Endodermal cell (in vitro differentiated cells): ENCODE measurements at regions not wholly inside any gene's neighbourhood (a gene's known extent, or its start where the extent isn't known, plus 50 kb on each side); places are given as distances from the start of the nearest gene placed in this dataset.
"Not testable (repeated sequence)": the region's sequence is repeated elsewhere in the genome, so short reads cannot be mapped to it uniquely, and the experiment has no call there.

ENCODE experiments used
- DNase-seq: peaks from one replicate; pipeline ENCODE4 v3.0.0-alpha.2; 2017
- H3K27ac ChIP-seq: 2 replicates; pipeline ENCODE4 v1.5.1; 2013; ENCODE audit warnings: mild to moderate bottlenecking, low read depth, low read length, moderate library complexity
- H3K27me3 ChIP-seq: 2 replicates; pipeline ENCODE4 v1.6.1; 2013; ENCODE audit warnings: mild to moderate bottlenecking, low read length, moderate library complexity; ENCODE audit not compliant: insufficient read depth, control insufficient read depth, poor library complexity, severe bottlenecking
- H3K36me3 ChIP-seq: 2 replicates; pipeline ENCODE4 v1.7.0; 2013; ENCODE audit warnings: mild to moderate bottlenecking, low read length, moderate library complexity; ENCODE audit not compliant: control insufficient read depth, insufficient read depth
- H3K4me1 ChIP-seq: one replicate; pipeline ENCODE4 v1.7.0; 2013; ENCODE audit warnings: low read length; ENCODE audit not compliant: control insufficient read depth, insufficient read depth
- H3K4me3 ChIP-seq: 2 replicates; pipeline ENCODE4 v1.5.1; 2013; ENCODE audit warnings: mild to moderate bottlenecking, low read length, moderate library complexity
- H3K9ac ChIP-seq: 2 replicates; pipeline ENCODE4 v1.6.1; 2013; ENCODE audit warnings: mild to moderate bottlenecking, low read length, moderate library complexity; ENCODE audit not compliant: poor library complexity, severe bottlenecking; ENCODE audit errors: extremely low read depth
- H3K9me3 ChIP-seq: 2 replicates; pipeline ENCODE4 v1.6.1; 2013; ENCODE audit warnings: mild to moderate bottlenecking, low read length, moderate library complexity; ENCODE audit not compliant: control insufficient read depth
- H3K27ac Mint-ChIP-seq: 2 replicates; pipeline ENCODE4 v1.8.0; 2020; ENCODE audit warnings: mixed read lengths
- H3K27me3 Mint-ChIP-seq: 2 replicates; pipeline ENCODE4 v1.8.0; 2021; ENCODE audit warnings: mild to moderate bottlenecking, mixed read lengths; ENCODE audit not compliant: insufficient read depth
- H3K36me3 Mint-ChIP-seq: 2 replicates; pipeline ENCODE4 v1.8.0; 2020; ENCODE audit warnings: low read depth, mixed read lengths
- H3K4me1 Mint-ChIP-seq: 2 replicates; pipeline ENCODE4 v1.8.0; 2020; ENCODE audit warnings: mixed read lengths
- H3K4me3 Mint-ChIP-seq: 2 replicates; pipeline ENCODE4 v1.8.0; 2020; ENCODE audit warnings: mild to moderate bottlenecking, moderate library complexity, mixed read lengths
- H3K9me3 Mint-ChIP-seq: 2 replicates; pipeline ENCODE4 v1.8.0; 2020; ENCODE audit warnings: mild to moderate bottlenecking, mixed read lengths
- WGBS, 2 experiments: methylation state at CpG; one replicate each; pipeline versions ENCODE4 v1.1.5 to v1.1.7; 2013; ENCODE audit warnings: missing lambda C conversion rate in 2 of 2, mixed read lengths in 1 of 2; ENCODE audit not compliant: insufficient coverage in 1 of 2, insufficient read length in 1 of 2; 5-methylcytosine and 5-hydroxymethylcytosine counted together
- TF ChIP-seq, protein P1 (sequence below): fragments of 200-600 bp; sonication (generic); conservative IDR thresholded peaks from 2 replicates; pipeline ENCODE4 v1.5.0; 2021; ENCODE audit warnings: antibody characterized with exemption, mild to moderate bottlenecking

DNA sequence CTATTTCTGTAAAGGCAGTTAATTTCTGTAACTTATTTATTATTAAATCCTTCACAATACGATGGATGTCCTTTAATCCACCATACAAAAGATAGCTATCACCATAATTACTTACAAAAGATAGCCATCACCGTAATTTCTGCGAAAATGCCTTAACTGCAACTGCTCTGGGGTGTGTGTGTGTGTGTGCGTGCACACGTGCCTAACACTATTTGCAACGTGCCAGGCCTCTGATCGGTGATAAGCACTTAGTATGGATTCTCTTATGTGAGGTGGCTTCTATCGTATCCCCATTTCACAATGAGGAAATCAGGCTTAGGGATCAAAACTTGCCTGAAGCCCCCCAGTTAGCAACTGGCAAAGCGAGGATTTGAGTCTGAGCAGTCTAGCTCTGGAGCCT lies 67.1 kb upstream of the RBM24 start:
- Histone ChIP-seq H3K4me3 (no peak overlapping the region), H3K27me3 (no peaks in the 10 kb centered on the region), H3K4me1 (no peaks in the 10 kb centered on the region), H3K9me3 (no peaks in the 10 kb centered on the region), H3K9ac (no peak overlapping the region), H3K36me3 (no peaks in the 10 kb centered on the region), H3K27ac (no peak overlapping the region)
- TF ChIP-seq, protein P1, sequence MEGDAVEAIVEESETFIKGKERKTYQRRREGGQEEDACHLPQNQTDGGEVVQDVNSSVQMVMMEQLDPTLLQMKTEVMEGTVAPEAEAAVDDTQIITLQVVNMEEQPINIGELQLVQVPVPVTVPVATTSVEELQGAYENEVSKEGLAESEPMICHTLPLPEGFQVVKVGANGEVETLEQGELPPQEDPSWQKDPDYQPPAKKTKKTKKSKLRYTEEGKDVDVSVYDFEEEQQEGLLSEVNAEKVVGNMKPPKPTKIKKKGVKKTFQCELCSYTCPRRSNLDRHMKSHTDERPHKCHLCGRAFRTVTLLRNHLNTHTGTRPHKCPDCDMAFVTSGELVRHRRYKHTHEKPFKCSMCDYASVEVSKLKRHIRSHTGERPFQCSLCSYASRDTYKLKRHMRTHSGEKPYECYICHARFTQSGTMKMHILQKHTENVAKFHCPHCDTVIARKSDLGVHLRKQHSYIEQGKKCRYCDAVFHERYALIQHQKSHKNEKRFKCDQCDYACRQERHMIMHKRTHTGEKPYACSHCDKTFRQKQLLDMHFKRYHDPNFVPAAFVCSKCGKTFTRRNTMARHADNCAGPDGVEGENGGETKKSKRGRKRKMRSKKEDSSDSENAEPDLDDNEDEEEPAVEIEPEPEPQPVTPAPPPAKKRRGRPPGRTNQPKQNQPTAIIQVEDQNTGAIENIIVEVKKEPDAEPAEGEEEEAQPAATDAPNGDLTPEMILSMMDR, result no peak
- no peaks in the 10 kb centered on the region for H3K27me3 Mint-ChIP-seq
- whole genome bisulfite sequencing, 2 experiments, result 93 to 95% methylated on average over 8 to 9 of the region's 9 CpGs
- H3K27ac Mint-ChIP-seq, result no peak overlapping the region
- peaks cover 5% of the 10 kb centered on the region for H3K4me1 Mint-ChIP-seq
- H3K36me3 Mint-ChIP-seq, result no peaks in the 10 kb centered on the region
- no peak for DNase-seq
- no peak overlapping the region for H3K4me3 Mint-ChIP-seq
- H3K9me3 Mint-ChIP-seq, result peaks cover 34% of the 10 kb centered on the region

DNA sequence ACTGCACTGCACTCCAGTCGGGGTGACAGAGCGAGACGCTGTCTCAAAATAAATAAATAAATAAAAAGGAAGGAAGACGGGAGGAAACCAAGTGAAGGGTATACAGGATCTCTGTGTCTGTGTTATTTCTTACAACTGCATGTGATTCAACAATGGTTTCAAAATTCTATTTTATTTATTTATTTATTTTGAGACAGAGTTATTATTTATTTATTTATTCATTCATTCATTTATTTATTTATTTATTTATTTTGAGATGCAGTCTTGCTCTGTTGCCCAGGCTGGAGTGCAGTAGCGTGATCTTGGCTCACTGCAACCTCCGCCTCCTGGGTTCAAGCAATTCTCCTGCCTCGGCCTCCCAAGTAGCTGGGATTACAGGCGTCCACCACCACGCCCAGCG lies 64.2 kb upstream of the RBM24 start:
- not testable (repeated sequence) for H3K9ac ChIP-seq, H3K4me1 ChIP-seq, H3K36me3 Mint-ChIP-seq, H3K27ac ChIP-seq, H3K4me3 ChIP-seq, H3K9me3 ChIP-seq, H3K36me3 ChIP-seq, DNase-seq, H3K27me3 Mint-ChIP-seq, H3K27ac Mint-ChIP-seq, H3K27me3 ChIP-seq, H3K4me3 Mint-ChIP-seq
- WGBS, 2 experiments, result 92 to 93% methylated on average over 5 to 10 of the region's 10 CpGs
- Mint-ChIP-seq H3K4me1 (peaks cover 17% of the 10 kb centered on the region), H3K9me3 (peaks cover 22% of the 10 kb centered on the region)

DNA sequence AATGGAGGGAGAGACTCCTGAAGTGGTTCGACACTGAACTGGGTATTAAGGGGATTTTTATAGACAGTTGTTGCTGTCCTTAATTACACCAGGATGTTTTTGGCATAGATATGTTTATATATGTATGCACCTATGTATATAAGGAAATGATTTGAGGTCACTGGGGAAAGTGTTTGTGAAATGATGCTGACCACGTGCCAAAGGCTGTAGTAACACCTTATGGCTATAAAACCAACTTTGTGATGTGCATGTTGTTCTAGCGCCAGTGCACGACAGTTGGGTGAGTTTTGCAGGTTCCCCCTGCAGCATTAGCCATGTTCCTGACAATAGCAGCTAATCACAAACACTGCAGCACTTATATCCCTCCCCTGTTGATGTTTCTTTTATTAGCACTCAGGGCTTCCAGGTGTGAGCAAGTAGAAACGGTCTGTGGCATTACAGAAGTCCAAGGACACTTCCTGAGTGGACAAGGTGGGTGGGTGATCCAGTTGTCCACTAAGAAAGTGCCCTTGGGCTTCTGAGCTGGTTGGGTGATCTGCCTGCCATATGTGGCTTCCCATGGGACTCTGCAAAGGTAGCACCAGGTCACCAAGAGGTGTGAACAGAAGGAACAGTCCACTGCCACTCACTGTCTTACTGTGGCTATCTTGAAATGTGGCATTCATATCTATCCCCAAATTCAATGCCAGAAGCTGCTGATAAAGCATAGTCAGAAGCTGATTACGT lies 63.0 kb upstream of the RBM24 start:
- no peak overlapping the region for H3K27ac ChIP-seq

More for the DNA sequence above, 63.0 kb upstream of the RBM24 start:
- Histone ChIP-seq H3K36me3 (no peaks in the 10 kb centered on the region), H3K4me3 (no peak overlapping the region), H3K9me3 (no peaks in the 10 kb centered on the region), H3K9ac (no peak overlapping the region), H3K4me1 (peaks cover 6% of the 10 kb centered on the region), H3K27me3 (no peaks in the 10 kb centered on the region)
- H3K9me3 Mint-ChIP-seq, result peaks cover 22% of the 10 kb centered on the region
- TF ChIP-seq, protein P1, result no peak
- WGBS, 2 experiments, result 88 to 91% methylated on average over 4 to 6 of the region's 6 CpGs
- no peak overlapping the region for H3K27ac Mint-ChIP-seq
- H3K4me3 Mint-ChIP-seq, result no peak overlapping the region
- H3K27me3 Mint-ChIP-seq, result no peaks in the 10 kb centered on the region
- peaks cover 17% of the 10 kb centered on the region for H3K4me1 Mint-ChIP-seq
- DNase-seq, result no peak
- no peaks in the 10 kb centered on the region for H3K36me3 Mint-ChIP-seq
